ENCODE measurements at regions not wholly inside any gene's neighbourhood (a gene's known extent, or its start where the extent isn't known, plus 50 kb on each side); places are given as distances from the start of the nearest gene placed in this dataset.
"Not testable (repeated sequence)": the region's sequence is repeated elsewhere in the genome, so short reads cannot be mapped to it uniquely, and the experiment has no call there.

- Mint-ChIP-seq H3K4me3 (no peak overlapping the region), H3K36me3 (ENCODE audit: low read depth) (no peaks in the 10 kb centered on the region), H3K27me3 (no peaks in the 10 kb centered on the region), H3K27ac (no peak overlapping the region), H3K9me3 (no peaks in the 10 kb centered on the region), H3K4me1 (peaks cover 4% of the 10 kb centered on the region)
- ATAC-seq (replicated peaks), result no peak
These were observed 168.1 kb downstream of the VSIG4 start for GRCh38 chrX:65871671-65872311.

- not testable (repeated sequence) for H3K27me3 Mint-ChIP-seq; H3K4me1 Mint-ChIP-seq; H3K9me3 Mint-ChIP-seq; H3K36me3 Mint-ChIP-seq (ENCODE audit: low read depth); H3K27ac Mint-ChIP-seq; ATAC-seq (replicated peaks); H3K4me3 Mint-ChIP-seq
These were observed 169.3 kb downstream of the VSIG4 start for GRCh38 chrX:65870544-65870943.

- H3K27ac Mint-ChIP-seq, result peak overlapping the region; percentile 79
- ATAC-seq (replicated peaks), result no peak
- no peaks in the 10 kb centered on the region for H3K27me3 Mint-ChIP-seq
- H3K4me3 Mint-ChIP-seq, result no peak overlapping the region
- H3K4me1 Mint-ChIP-seq, result peaks cover 9% of the 10 kb centered on the region
- no peaks in the 10 kb centered on the region for H3K36me3 Mint-ChIP-seq (ENCODE audit: low read depth)
- H3K9me3 Mint-ChIP-seq, result no peaks in the 10 kb centered on the region
These were observed 173.1 kb downstream of the VSIG4 start for GRCh38 chrX:65866773-65867172.

GRCh38 chrX:65866146-65866545 is 173.7 kb downstream of the VSIG4 start:
- Mint-ChIP-seq H3K36me3 (ENCODE audit: low read depth) (no peaks in the 10 kb centered on the region), H3K4me3 (peak overlapping the region; percentile 33), H3K27ac (peak overlapping the region; percentile 79), H3K9me3 (no peaks in the 10 kb centered on the region), H3K4me1 (peaks cover 11% of the 10 kb centered on the region), H3K27me3 (no peaks in the 10 kb centered on the region)
- ATAC-seq (replicated peaks), result peak; percentile 98

- Mint-ChIP-seq H3K4me1 (peaks cover 11% of the 10 kb centered on the region), H3K9me3 (no peaks in the 10 kb centered on the region), H3K27ac (no peak overlapping the region), H3K4me3 (no peak overlapping the region), H3K27me3 (no peaks in the 10 kb centered on the region), H3K36me3 (ENCODE audit: low read depth) (no peaks in the 10 kb centered on the region)
- no peak for ATAC-seq (replicated peaks)
These were observed 177.2 kb downstream of the VSIG4 start for GRCh38 chrX:65862638-65863037.

- ATAC-seq (replicated peaks), result no peak
- H3K27me3 Mint-ChIP-seq, result no peaks in the 10 kb centered on the region
- H3K36me3 Mint-ChIP-seq (ENCODE audit: low read depth), result no peaks in the 10 kb centered on the region
- H3K4me3 Mint-ChIP-seq, result no peak overlapping the region
- H3K4me1 Mint-ChIP-seq, result peaks cover 5% of the 10 kb centered on the region
- no peaks in the 10 kb centered on the region for H3K9me3 Mint-ChIP-seq
- no peak overlapping the region for H3K27ac Mint-ChIP-seq
These were observed 180.6 kb downstream of the VSIG4 start for GRCh38 chrX:65859299-65859698.

GRCh38 chrX:65854437-65854836 is 185.4 kb downstream of the VSIG4 start:
- not testable (repeated sequence) for H3K4me1 Mint-ChIP-seq; H3K27me3 Mint-ChIP-seq; H3K4me3 Mint-ChIP-seq; ATAC-seq (replicated peaks); H3K9me3 Mint-ChIP-seq; H3K36me3 Mint-ChIP-seq (ENCODE audit: low read depth); H3K27ac Mint-ChIP-seq

GRCh38 chrX:65851306-65851705 is 183.9 kb downstream of the MSN start:
- ATAC-seq (replicated peaks); H3K27me3 Mint-ChIP-seq; H3K36me3 Mint-ChIP-seq (ENCODE audit: low read depth); H3K27ac Mint-ChIP-seq; H3K4me1 Mint-ChIP-seq; H3K9me3 Mint-ChIP-seq; H3K4me3 Mint-ChIP-seq: not testable (repeated sequence)

- not testable (repeated sequence) for ATAC-seq (replicated peaks); H3K4me1 Mint-ChIP-seq; H3K27ac Mint-ChIP-seq; H3K4me3 Mint-ChIP-seq; H3K9me3 Mint-ChIP-seq; H3K27me3 Mint-ChIP-seq; H3K36me3 Mint-ChIP-seq (ENCODE audit: low read depth)
These were observed 183.4 kb downstream of the MSN start for GRCh38 chrX:65850821-65851220.

GRCh38 chrX:65846974-65847373 is 179.5 kb downstream of the MSN start:
- Mint-ChIP-seq H3K36me3 (ENCODE audit: low read depth) (no peaks in the 10 kb centered on the region), H3K4me3 (no peak overlapping the region), H3K27me3 (no peaks in the 10 kb centered on the region), H3K4me1 (no peaks in the 10 kb centered on the region), H3K27ac (no peak overlapping the region), H3K9me3 (no peaks in the 10 kb centered on the region)
- ATAC-seq (replicated peaks), result no peak

GRCh38 chrX:65841263-65841662 is 173.8 kb downstream of the MSN start:
- Mint-ChIP-seq H3K27ac (no peak overlapping the region), H3K4me1 (no peaks in the 10 kb centered on the region), H3K27me3 (no peaks in the 10 kb centered on the region), H3K4me3 (no peak overlapping the region), H3K9me3 (no peaks in the 10 kb centered on the region), H3K36me3 (ENCODE audit: low read depth) (no peaks in the 10 kb centered on the region)
- ATAC-seq (replicated peaks), result no peak

GRCh38 chrX:65838674-65839073 is 171.2 kb downstream of the MSN start:
- Mint-ChIP-seq H3K27ac (no peak overlapping the region), H3K36me3 (ENCODE audit: low read depth) (no peaks in the 10 kb centered on the region), H3K9me3 (no peaks in the 10 kb centered on the region), H3K27me3 (no peaks in the 10 kb centered on the region), H3K4me1 (no peaks in the 10 kb centered on the region), H3K4me3 (no peak overlapping the region)
- ATAC-seq (replicated peaks), result no peak

GRCh38 chrX:65837875-65838549 is 170.6 kb downstream of the MSN start:
- no peaks in the 10 kb centered on the region for H3K9me3 Mint-ChIP-seq
- H3K27ac Mint-ChIP-seq, result no peak overlapping the region
- H3K4me1 Mint-ChIP-seq, result no peaks in the 10 kb centered on the region
- ATAC-seq (replicated peaks), result no peak
- no peaks in the 10 kb centered on the region for H3K27me3 Mint-ChIP-seq
- no peak overlapping the region for H3K4me3 Mint-ChIP-seq
- H3K36me3 Mint-ChIP-seq (ENCODE audit: low read depth), result no peaks in the 10 kb centered on the region

GRCh38 chrX:65831268-65831667 is 163.8 kb downstream of the MSN start:
- Mint-ChIP-seq H3K27ac (no peak overlapping the region), H3K36me3 (ENCODE audit: low read depth) (no peaks in the 10 kb centered on the region), H3K27me3 (no peaks in the 10 kb centered on the region), H3K9me3 (no peaks in the 10 kb centered on the region), H3K4me1 (no peaks in the 10 kb centered on the region), H3K4me3 (no peak overlapping the region)
- ATAC-seq (replicated peaks), result no peak

- H3K27me3 Mint-ChIP-seq, result no peaks in the 10 kb centered on the region
- H3K9me3 Mint-ChIP-seq, result no peaks in the 10 kb centered on the region
- ATAC-seq (replicated peaks), result no peak
- H3K36me3 Mint-ChIP-seq (ENCODE audit: low read depth), result no peaks in the 10 kb centered on the region
- H3K4me1 Mint-ChIP-seq, result no peaks in the 10 kb centered on the region
- H3K27ac Mint-ChIP-seq, result no peak overlapping the region
- H3K4me3 Mint-ChIP-seq, result no peak overlapping the region
These were observed 161.1 kb downstream of the MSN start for GRCh38 chrX:65828599-65828998.
